Fibroblast of lung (primary cell): ENCODE measurements at regions not wholly inside any gene's neighbourhood (a gene's known extent, or its start where the extent isn't known, plus 50 kb on each side); places are given as distances from the start of the nearest gene placed in this dataset.

ENCODE experiments used
- DNase-seq, 2 donors: peaks; one replicate each; pipeline versions ENCODE4 v3.0.0 to v3.0.0-alpha.2; 2010; ENCODE audit warnings: low read depth in 2 of 2
- H2AFZ ChIP-seq: 2 replicates; pipeline ENCODE4 v1.5.1; 2012; ENCODE audit warnings: low read length, control low read depth, inconsistent platforms
- H3K27ac ChIP-seq: 2 replicates; pipeline ENCODE4 v1.5.1; 2011; ENCODE audit warnings: low read length, control low read depth; ENCODE audit not compliant: insufficient read depth
- H3K27me3 ChIP-seq: 2 replicates; pipeline ENCODE4 v1.5.1; 2011; ENCODE audit warnings: mild to moderate bottlenecking, low read length; ENCODE audit not compliant: control insufficient read depth, insufficient read depth
- H3K36me3 ChIP-seq: 2 replicates; pipeline ENCODE4 v1.5.1; 2011; ENCODE audit warnings: low read length; ENCODE audit not compliant: control insufficient read depth, insufficient read depth
- H3K4me1 ChIP-seq: 2 replicates; pipeline ENCODE4 v1.5.1; 2011; ENCODE audit warnings: low read length; ENCODE audit not compliant: control insufficient read depth, insufficient read depth; ENCODE audit errors: extremely low read depth
- H3K4me2 ChIP-seq: 2 replicates; pipeline ENCODE4 v1.5.1; 2011; ENCODE audit warnings: low read length, control low read depth; ENCODE audit not compliant: insufficient read depth; ENCODE audit errors: extremely low read depth
- H3K4me3 ChIP-seq, 4 experiments: fragments of 200-600 bp in 1 of 4; sonication (generic) in 1 of 4; replicated peaks in 1 of 4; 2 replicates each; pipeline ENCODE4 v1.5.1; 2011 to 2016; ENCODE audit warnings: low read length in 4 of 4, low read depth in 3 of 4, mild to moderate bottlenecking in 3 of 4, control low read depth in 2 of 4, inconsistent platforms in 1 of 4, mixed read lengths in 1 of 4; ENCODE audit not compliant: insufficient read depth in 1 of 4; ENCODE audit errors: control extremely low read depth in 1 of 4
- H3K79me2 ChIP-seq: 2 replicates; pipeline ENCODE4 v1.5.1; 2012; ENCODE audit warnings: mild to moderate bottlenecking, low read length, inconsistent platforms; ENCODE audit not compliant: control insufficient read depth, insufficient read depth
- H3K9ac ChIP-seq: 2 replicates; pipeline ENCODE4 v1.5.1; 2011; ENCODE audit warnings: mild to moderate bottlenecking, low read length, control low read depth; ENCODE audit not compliant: insufficient read depth
- H3K9me3 ChIP-seq: 2 replicates; pipeline ENCODE4 v1.5.1; 2012; ENCODE audit warnings: low read depth, low read length; ENCODE audit not compliant: control insufficient read depth, insufficient read depth
- H4K20me1 ChIP-seq: 2 replicates; pipeline ENCODE4 v1.5.1; 2011; ENCODE audit warnings: low read length; ENCODE audit not compliant: control insufficient read depth, insufficient read depth; ENCODE audit errors: extremely low read depth
- CTCF ChIP-seq, 2 donors: IDR thresholded peaks in 1 of 2; conservative IDR thresholded peaks in 1 of 2; 1 replicate in 1 of 2; 2 replicates in 1 of 2; pipeline ENCODE4 v1.5.1; 2011 to 2012; ENCODE audit warnings: low read length in 2 of 2, control low read depth in 1 of 2, inconsistent platforms in 1 of 2, low read depth in 1 of 2, mild to moderate bottlenecking in 1 of 2
- EZH2 ChIP-seq: IDR thresholded peaks from 2 replicates; pipeline ENCODE4 v1.5.1; 2012; ENCODE audit warnings: low read length, control low read depth, mild to moderate bottlenecking; ENCODE audit errors: missing control alignments

- H3K9me3 ChIP-seq, result no peaks in the 10 kb centered on the region
- no peaks in the 10 kb centered on the region for H4K20me1 ChIP-seq
- DNase-seq, result no peak
- no peak overlapping the region for H2AFZ ChIP-seq
- H3K27me3 ChIP-seq, result no peaks in the 10 kb centered on the region
- no peak for TF ChIP-seq EZH2
- TF ChIP-seq CTCF (conservative IDR thresholded peaks at IDR 0.05 in 1 of 2, IDR thresholded peaks at IDR 0.05 in 1 of 2; ENCODE audit: low read depth in 1 of 2, low read length in 2 of 2), result no peak
- no peak overlapping the region for H3K9ac ChIP-seq
- H3K36me3 ChIP-seq, result no peaks in the 10 kb centered on the region
- H3K4me1 ChIP-seq, result no peaks in the 10 kb centered on the region
- H3K4me2 ChIP-seq, result no peak overlapping the region
- no peak overlapping the region for H3K4me3 ChIP-seq
- H3K79me2 ChIP-seq, result no peaks in the 10 kb centered on the region
- H3K27ac ChIP-seq, result no peak overlapping the region
These were observed 330.1 kb downstream of the CYRIA start for GRCh38 chr2:16335604-16335930.

DNA sequence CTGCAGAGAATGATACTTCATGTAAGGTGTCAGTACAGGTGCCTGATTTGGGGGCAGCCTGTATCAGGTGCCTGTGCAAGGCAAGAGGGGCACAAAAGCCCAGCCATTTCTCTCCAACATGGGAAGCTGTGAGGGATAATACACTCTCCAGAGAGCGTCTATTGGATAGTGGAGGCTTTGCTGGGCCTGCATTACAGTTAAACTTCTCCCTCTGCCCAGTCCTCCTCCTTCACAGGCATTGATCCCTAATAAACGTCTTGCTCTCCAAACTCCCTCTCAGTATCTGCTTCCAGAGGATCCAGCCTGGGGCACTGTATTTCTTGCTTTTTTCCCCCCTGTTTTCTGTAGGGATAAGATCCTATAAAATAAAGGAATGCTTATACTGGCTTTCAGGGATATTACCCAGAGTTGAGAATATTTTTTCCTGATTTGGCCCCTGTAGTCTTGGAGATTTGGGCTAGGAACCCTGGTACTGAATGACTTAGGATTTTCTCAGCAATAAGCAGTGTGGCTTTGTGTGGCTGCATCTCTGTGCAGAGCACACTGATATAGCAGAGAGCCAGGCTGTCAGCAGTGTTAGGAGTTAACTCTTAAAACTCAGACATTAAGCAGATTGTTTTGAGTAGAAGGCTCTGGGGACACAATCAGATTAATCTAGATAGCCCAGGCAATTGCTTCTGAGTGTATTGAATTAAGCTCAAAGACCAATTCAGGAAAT is 330.6 kb downstream of the CYRIA start:
- DNase-seq, result no peak

DNA sequence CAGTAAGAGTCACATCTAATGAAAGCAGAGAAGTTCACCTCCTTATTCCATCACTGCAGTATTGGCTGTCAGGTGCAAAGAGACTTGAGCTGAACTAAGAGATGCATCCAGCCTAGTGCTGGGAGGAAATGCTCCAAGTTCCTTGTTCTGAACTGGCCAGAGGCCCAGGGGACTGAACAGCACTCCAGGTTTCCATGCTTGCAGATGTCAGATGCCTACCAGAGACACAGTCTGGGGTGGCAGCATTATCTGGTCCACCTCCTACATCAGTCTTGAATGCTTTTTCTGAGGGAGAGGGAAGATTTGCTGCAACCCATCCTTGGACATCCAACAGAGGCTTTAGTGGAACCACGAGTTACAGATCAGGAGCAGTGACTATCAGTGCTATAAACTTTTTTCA is 331.3 kb downstream of the CYRIA start:
- Histone ChIP-seq H2AFZ (no peak overlapping the region), H3K36me3 (no peaks in the 10 kb centered on the region), H3K4me3 (no peak overlapping the region), H3K79me2 (no peaks in the 10 kb centered on the region), H3K27ac (no peak overlapping the region), H3K9ac (no peak overlapping the region), H3K9me3 (no peaks in the 10 kb centered on the region), H3K27me3 (no peaks in the 10 kb centered on the region), H3K4me2 (no peak overlapping the region), H4K20me1 (no peaks in the 10 kb centered on the region), H3K4me1 (no peaks in the 10 kb centered on the region)
- no peak for DNase-seq
- TF ChIP-seq CTCF (conservative IDR thresholded peaks at IDR 0.05 in 1 of 2, IDR thresholded peaks at IDR 0.05 in 1 of 2; ENCODE audit: low read depth in 1 of 2, low read length in 2 of 2) (no peak), EZH2 (no peak)

More for the DNA sequence above, 330.6 kb downstream of the CYRIA start:
- no peaks in the 10 kb centered on the region for H3K9me3 ChIP-seq
- no peak overlapping the region for H3K27ac ChIP-seq
- no peaks in the 10 kb centered on the region for H4K20me1 ChIP-seq
- H3K79me2 ChIP-seq, result no peaks in the 10 kb centered on the region
- TF ChIP-seq CTCF (conservative IDR thresholded peaks at IDR 0.05 in 1 of 2, IDR thresholded peaks at IDR 0.05 in 1 of 2; ENCODE audit: low read depth in 1 of 2, low read length in 2 of 2), result no peak
- TF ChIP-seq EZH2, result no peak
- no peak overlapping the region for H3K4me2 ChIP-seq
- H3K4me3 ChIP-seq, result no peak overlapping the region
- H3K36me3 ChIP-seq, result no peaks in the 10 kb centered on the region
- H3K27me3 ChIP-seq, result no peaks in the 10 kb centered on the region
- no peak overlapping the region for H2AFZ ChIP-seq
- H3K4me1 ChIP-seq, result no peaks in the 10 kb centered on the region
- no peak overlapping the region for H3K9ac ChIP-seq
